ENCODE measurements at regions not wholly inside any gene's neighbourhood (a gene's known extent, or its start where the extent isn't known, plus 50 kb on each side); places are given as distances from the start of the nearest gene placed in this dataset.

- H3K9me3 Mint-ChIP-seq, result no peaks in the 10 kb centered on the region
- peaks cover 0 to 3% of the 10 kb centered on the region in 2 experiments for H3K9me3 ChIP-seq (ENCODE audit: control insufficient read depth in 1 of 2, insufficient read depth in 1 of 2, low read length in 2 of 2)
- H3K4me1 Mint-ChIP-seq (ENCODE audit: low read depth), result no peaks in the 10 kb centered on the region
- no peaks in the 10 kb centered on the region for H3K4me1 ChIP-seq (ENCODE audit: insufficient read depth, low read length)
- H3K36me3 Mint-ChIP-seq (ENCODE audit: low read depth), result no peaks in the 10 kb centered on the region
- TF ChIP-seq, protein P1, sequence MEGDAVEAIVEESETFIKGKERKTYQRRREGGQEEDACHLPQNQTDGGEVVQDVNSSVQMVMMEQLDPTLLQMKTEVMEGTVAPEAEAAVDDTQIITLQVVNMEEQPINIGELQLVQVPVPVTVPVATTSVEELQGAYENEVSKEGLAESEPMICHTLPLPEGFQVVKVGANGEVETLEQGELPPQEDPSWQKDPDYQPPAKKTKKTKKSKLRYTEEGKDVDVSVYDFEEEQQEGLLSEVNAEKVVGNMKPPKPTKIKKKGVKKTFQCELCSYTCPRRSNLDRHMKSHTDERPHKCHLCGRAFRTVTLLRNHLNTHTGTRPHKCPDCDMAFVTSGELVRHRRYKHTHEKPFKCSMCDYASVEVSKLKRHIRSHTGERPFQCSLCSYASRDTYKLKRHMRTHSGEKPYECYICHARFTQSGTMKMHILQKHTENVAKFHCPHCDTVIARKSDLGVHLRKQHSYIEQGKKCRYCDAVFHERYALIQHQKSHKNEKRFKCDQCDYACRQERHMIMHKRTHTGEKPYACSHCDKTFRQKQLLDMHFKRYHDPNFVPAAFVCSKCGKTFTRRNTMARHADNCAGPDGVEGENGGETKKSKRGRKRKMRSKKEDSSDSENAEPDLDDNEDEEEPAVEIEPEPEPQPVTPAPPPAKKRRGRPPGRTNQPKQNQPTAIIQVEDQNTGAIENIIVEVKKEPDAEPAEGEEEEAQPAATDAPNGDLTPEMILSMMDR (IDR thresholded peaks at IDR 0.05), result no peak
- no peaks in the 10 kb centered on the region for H3K27me3 ChIP-seq (ENCODE audit: control insufficient read depth in 1 of 2, insufficient read depth in 2 of 2, low read length in 2 of 2)
- ATAC-seq (ENCODE audit: poor library complexity), result no peak
- H3K27me3 Mint-ChIP-seq, result no peaks in the 10 kb centered on the region
- intact Hi-C loops (cut with DNase I, micrococcal nuclease), result no loop called here
- no peak overlapping the region for H3K27ac ChIP-seq (ENCODE audit: low read depth in 1 of 2, low read length in 2 of 2)
- ChIA-PET CTCF (no interaction called here), POLR2A (no interaction called here)
- H3K36me3 ChIP-seq (ENCODE audit: insufficient read depth, low read length), result no peaks in the 10 kb centered on the region
- no peak overlapping the region for H3K27ac Mint-ChIP-seq
- H3K4me3 Mint-ChIP-seq, result no peak overlapping the region
- H3K4me3 ChIP-seq (ENCODE audit: low read length), result no peak overlapping the region
- no peak for DNase-seq
These were observed 403.1 kb upstream of the ZNF608 start for GRCh38 chr5:125149527-125149926.

DNA sequence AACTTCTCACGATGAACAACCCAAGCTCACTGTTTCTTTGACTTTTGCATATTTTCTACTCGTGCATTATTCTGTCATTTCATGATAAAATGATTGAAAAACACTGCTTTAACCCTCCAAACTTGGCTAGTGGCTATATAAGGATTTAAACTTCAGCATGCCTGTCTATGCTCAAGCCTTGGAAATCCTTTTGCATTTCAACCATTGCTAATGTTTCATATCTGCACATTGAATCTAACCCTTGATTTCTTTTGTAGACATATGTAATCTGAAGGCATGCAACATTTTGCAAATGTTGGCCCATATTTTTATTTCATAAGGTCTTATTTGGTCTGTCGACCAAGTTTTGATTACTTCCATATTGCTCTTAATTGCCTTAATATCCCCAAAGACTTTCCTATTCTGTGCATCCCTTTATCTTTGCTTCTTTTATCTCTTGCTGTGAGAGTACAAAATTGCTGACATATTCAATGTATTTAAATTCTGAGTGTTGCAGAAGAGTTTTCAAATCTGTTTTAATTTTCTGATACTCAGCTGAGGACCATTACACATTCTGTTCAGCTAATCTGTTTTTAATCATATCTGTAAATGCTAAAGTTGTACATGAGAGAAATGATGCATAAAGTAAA, 403.7 kb upstream of the ZNF608 start:
- no peak for ATAC-seq (ENCODE audit: poor library complexity)
- Histone ChIP-seq H3K27me3 (ENCODE audit: control insufficient read depth in 1 of 2, insufficient read depth in 2 of 2, low read length in 2 of 2) (no peaks in the 10 kb centered on the region), H3K27ac (ENCODE audit: low read depth in 1 of 2, low read length in 2 of 2) (no peak overlapping the region), H3K4me3 (ENCODE audit: low read length) (no peak overlapping the region), H3K36me3 (ENCODE audit: insufficient read depth, low read length) (no peaks in the 10 kb centered on the region), H3K4me1 (ENCODE audit: insufficient read depth, low read length) (no peaks in the 10 kb centered on the region), H3K9me3 (ENCODE audit: control insufficient read depth in 1 of 2, insufficient read depth in 1 of 2, low read length in 2 of 2) (peaks cover 0 to 3% of the 10 kb centered on the region in 2 experiments)
- Mint-ChIP-seq H3K4me1 (ENCODE audit: low read depth) (no peaks in the 10 kb centered on the region), H3K36me3 (ENCODE audit: low read depth) (no peaks in the 10 kb centered on the region), H3K9me3 (peaks cover 2% of the 10 kb centered on the region), H3K27ac (no peak overlapping the region), H3K27me3 (no peaks in the 10 kb centered on the region), H3K4me3 (no peak overlapping the region)
- intact Hi-C loops (cut with DNase I, micrococcal nuclease), result no loop called here
- DNase-seq, result no peak
- ChIA-PET POLR2A (no interaction called here), CTCF (no interaction called here)
- TF ChIP-seq, protein P1 (IDR thresholded peaks at IDR 0.05), result no peak

- H3K36me3 ChIP-seq (ENCODE audit: insufficient read depth, low read length), result no peaks in the 10 kb centered on the region
- Mint-ChIP-seq H3K4me3 (no peak overlapping the region), H3K27ac (no peak overlapping the region), H3K4me1 (ENCODE audit: low read depth) (no peaks in the 10 kb centered on the region), H3K36me3 (ENCODE audit: low read depth) (no peaks in the 10 kb centered on the region), H3K9me3 (peaks cover 2% of the 10 kb centered on the region), H3K27me3 (no peaks in the 10 kb centered on the region)
- ATAC-seq (ENCODE audit: poor library complexity) (no peak), DNase-seq (no peak)
- CTCF ChIA-PET, result no interaction called here
- no peaks in the 10 kb centered on the region for H3K4me1 ChIP-seq (ENCODE audit: insufficient read depth, low read length)
- intact Hi-C loops (cut with DNase I, micrococcal nuclease), result no loop called here
- TF ChIP-seq, protein P1 (IDR thresholded peaks at IDR 0.05), result no peak
- H3K27me3 ChIP-seq (ENCODE audit: control insufficient read depth in 1 of 2, insufficient read depth in 2 of 2, low read length in 2 of 2), result no peaks in the 10 kb centered on the region
- no peak overlapping the region for H3K27ac ChIP-seq (ENCODE audit: low read depth in 1 of 2, low read length in 2 of 2)
- POLR2A ChIA-PET, result no interaction called here
- H3K9me3 ChIP-seq (ENCODE audit: control insufficient read depth in 1 of 2, insufficient read depth in 1 of 2, low read length in 2 of 2), result peaks cover 0 to 3% of the 10 kb centered on the region in 2 experiments
- no peak overlapping the region for H3K4me3 ChIP-seq (ENCODE audit: low read length)
These were observed 404.9 kb upstream of the ZNF608 start for GRCh38 chr5:125151150-125151900.

Measured in CD4-positive, alpha-beta T cell (primary cell).